AG04450 (cell line): ENCODE measurements at regions not wholly inside any gene's neighbourhood (a gene's known extent, or its start where the extent isn't known, plus 50 kb on each side); places are given as distances from the start of the nearest gene placed in this dataset.

Experiments
- CTCF ChIA-PET: fragments of 300-600, 350-600 bp; formaldehyde crosslinking; extraction: SDS; loops from one replicate; lab custom pipeline; 2022; ENCODE audit warnings: antibody characterized with exemption, inconsistent platforms; lab: Charles Lee
- POLR2A ChIA-PET: fragments of 350-600 bp; formaldehyde crosslinking; extraction: SDS; loops from one replicate; lab custom pipeline; 2021; ENCODE audit warnings: antibody characterized with exemption, inconsistent platforms; lab: Yijun Ruan, JAX
- DNase-seq: peaks from one replicate; pipeline ENCODE4 v3.0.0-alpha.2; 2011; ENCODE audit warnings: low read depth, low spot score
- H3K27ac ChIP-seq: one replicate; pipeline ENCODE4 v1.5.1; 2012; ENCODE audit warnings: low read depth, low read length, control low read depth
- H3K27me3 ChIP-seq: one replicate; pipeline ENCODE4 v1.6.0; 2012; ENCODE audit warnings: low read length; ENCODE audit not compliant: control insufficient read depth, insufficient read depth
- H3K4me3 ChIP-seq: 2 replicates; pipeline ENCODE4 v1.5.1; 2011; ENCODE audit warnings: mild to moderate bottlenecking, low read depth, low read length, control low read depth
- H3K9me3 ChIP-seq: 2 replicates; pipeline ENCODE4 v1.5.1; 2012; ENCODE audit warnings: low read length; ENCODE audit not compliant: control insufficient read depth, insufficient read depth
- TF ChIP-seq, protein P1 (sequence below): IDR thresholded peaks from 2 replicates; pipeline ENCODE4 v1.5.1; 2011; ENCODE audit warnings: low read depth, low read length, control low read depth, inconsistent platforms

DNA sequence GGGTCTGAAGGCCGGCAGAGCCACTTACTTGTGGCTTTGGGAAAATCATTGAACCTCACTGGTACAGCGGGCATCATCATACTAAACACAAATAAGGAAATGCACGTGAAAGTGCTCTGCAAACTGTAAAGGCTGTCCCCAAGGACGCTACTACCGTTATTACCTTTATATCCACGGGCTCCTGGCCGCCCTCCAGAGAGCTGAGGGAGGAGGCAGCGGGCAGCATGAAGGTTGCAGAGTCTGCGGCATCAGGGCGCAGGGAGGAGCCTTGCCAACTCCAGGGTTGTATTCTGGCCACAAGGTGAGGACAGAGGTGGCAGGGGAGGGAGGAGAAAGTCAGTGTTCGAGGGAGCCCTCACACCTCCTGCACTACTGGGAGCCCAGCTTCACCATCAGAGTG, 68.3 kb upstream of the GCSH start:
- ChIA-PET POLR2A (no interaction called here), CTCF (interaction anchor here (0.7 kb wide), 1 partner anchor 41 kb away, joined by 3 read pairs; no protein-coding TSS in a partner anchor)
- TF ChIP-seq, protein P1, sequence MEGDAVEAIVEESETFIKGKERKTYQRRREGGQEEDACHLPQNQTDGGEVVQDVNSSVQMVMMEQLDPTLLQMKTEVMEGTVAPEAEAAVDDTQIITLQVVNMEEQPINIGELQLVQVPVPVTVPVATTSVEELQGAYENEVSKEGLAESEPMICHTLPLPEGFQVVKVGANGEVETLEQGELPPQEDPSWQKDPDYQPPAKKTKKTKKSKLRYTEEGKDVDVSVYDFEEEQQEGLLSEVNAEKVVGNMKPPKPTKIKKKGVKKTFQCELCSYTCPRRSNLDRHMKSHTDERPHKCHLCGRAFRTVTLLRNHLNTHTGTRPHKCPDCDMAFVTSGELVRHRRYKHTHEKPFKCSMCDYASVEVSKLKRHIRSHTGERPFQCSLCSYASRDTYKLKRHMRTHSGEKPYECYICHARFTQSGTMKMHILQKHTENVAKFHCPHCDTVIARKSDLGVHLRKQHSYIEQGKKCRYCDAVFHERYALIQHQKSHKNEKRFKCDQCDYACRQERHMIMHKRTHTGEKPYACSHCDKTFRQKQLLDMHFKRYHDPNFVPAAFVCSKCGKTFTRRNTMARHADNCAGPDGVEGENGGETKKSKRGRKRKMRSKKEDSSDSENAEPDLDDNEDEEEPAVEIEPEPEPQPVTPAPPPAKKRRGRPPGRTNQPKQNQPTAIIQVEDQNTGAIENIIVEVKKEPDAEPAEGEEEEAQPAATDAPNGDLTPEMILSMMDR, result no peak
- DNase-seq, result no peak
- peaks cover 22% of the 10 kb centered on the region for H3K27me3 ChIP-seq
- H3K4me3 ChIP-seq, result no peak overlapping the region
- no peaks in the 10 kb centered on the region for H3K9me3 ChIP-seq
- no peak overlapping the region for H3K27ac ChIP-seq

GRCh38 chr16:81163671-81164070, 67.5 kb upstream of the GCSH start:
- Histone ChIP-seq H3K27ac (no peak overlapping the region), H3K9me3 (no peaks in the 10 kb centered on the region), H3K4me3 (no peak overlapping the region), H3K27me3 (peaks cover 26% of the 10 kb centered on the region)
- TF ChIP-seq, protein P1, result no peak
- DNase-seq, result no peak
- CTCF ChIA-PET, result no interaction called here
- POLR2A ChIA-PET, result no interaction called here

DNA sequence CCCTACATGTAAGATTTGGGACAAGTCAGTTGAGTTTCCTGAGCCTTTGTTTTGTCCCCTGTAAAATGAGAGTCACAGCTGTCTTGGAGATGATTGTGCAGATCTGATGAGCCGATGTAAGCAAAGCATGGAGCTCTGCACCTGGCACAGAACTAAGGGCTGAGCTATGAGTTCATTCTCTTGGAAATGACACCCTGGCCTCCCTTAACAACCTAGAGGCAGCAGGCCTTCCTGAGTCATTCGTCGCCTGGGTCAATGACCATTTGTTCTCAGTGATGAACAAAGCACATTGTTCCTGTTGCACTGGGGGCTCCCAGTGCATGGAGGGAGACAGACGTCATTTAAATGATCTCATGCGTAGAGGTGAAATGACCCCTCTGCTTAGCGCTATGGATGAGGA, 62.8 kb upstream of the GCSH start:
- DNase-seq, result no peak
- Histone ChIP-seq H3K27ac (no peak overlapping the region), H3K9me3 (no peaks in the 10 kb centered on the region), H3K27me3 (peaks cover 16% of the 10 kb centered on the region), H3K4me3 (no peak overlapping the region)
- POLR2A ChIA-PET, result no interaction called here
- CTCF ChIA-PET, result no interaction called here
- TF ChIP-seq, protein P1, result no peak

- ChIA-PET POLR2A (no interaction called here), CTCF (no interaction called here)
- DNase-seq, result no peak
- TF ChIP-seq, protein P1, result no peak
- no peak overlapping the region for H3K4me3 ChIP-seq
- H3K27ac ChIP-seq, result no peak overlapping the region
- H3K9me3 ChIP-seq, result no peaks in the 10 kb centered on the region
- H3K27me3 ChIP-seq, result peaks cover 19% of the 10 kb centered on the region
Measured at GRCh38 chr16:81155769-81156168, 59.6 kb upstream of the GCSH start.

GRCh38 chr16:81151648-81152310, 55.6 kb upstream of the GCSH start:
- ChIA-PET POLR2A (no interaction called here), CTCF (interaction anchor here (0.6 kb wide), 1 partner anchor 16 kb away, joined by 3 read pairs; no protein-coding TSS in a partner anchor)
- no peak for DNase-seq
- no peak overlapping the region for H3K4me3 ChIP-seq
- H3K27ac ChIP-seq, result no peak overlapping the region
- peaks cover 8% of the 10 kb centered on the region for H3K27me3 ChIP-seq
- no peaks in the 10 kb centered on the region for H3K9me3 ChIP-seq
- TF ChIP-seq, protein P1, result no peak
